ENCODE measurements at regions not wholly inside any gene's neighbourhood (a gene's known extent, or its start where the extent isn't known, plus 50 kb on each side); places are given as distances from the start of the nearest gene placed in this dataset.

DNA sequence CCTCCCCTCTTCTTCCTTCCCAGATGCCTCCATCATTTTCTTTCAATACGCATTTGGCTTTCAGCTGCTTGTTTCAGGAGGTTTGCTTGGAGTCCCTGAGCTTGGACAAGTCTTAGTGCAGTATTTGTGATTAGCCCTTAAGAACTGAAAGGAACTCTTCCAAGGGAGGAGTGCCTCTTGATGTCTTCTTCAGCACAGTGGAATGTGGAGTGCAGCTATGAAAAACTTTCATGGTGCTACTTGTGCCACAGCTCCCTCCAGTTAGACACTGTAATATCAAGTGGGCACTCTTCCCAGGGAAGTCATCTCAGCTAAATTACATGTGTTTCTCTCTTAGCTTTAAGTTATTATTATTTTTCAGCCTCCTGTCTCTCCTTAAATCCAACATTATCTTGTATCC, 173.1 kb downstream of the NECTIN3 start:
- no peak for DNase-seq

GRCh38 chr3:111246967-111247760, 175.5 kb downstream of the NECTIN3 start:
- DNase-seq, result no peak

GRCh38 chr3:111248406-111248805, 176.8 kb downstream of the NECTIN3 start:
- no peak for DNase-seq

DNA sequence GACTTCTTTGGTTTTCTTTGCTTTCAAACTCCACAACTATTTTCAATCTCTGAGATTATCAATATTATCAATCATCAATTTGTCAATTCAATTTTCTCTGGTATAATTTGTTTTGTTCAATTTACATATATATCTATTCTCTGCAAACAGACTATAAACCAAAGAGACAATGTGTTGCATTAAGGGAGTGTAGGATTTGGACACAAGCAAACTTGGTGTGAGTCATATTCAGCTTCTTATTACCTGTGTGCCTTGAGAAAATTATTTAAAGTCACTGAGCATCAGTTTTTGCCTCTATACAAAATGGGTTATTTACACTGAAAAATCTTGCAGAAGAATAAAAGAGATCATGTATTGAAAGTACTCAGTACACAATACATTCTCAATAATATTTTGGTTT, 177.8 kb downstream of the NECTIN3 start:
- no peak for DNase-seq

DNA sequence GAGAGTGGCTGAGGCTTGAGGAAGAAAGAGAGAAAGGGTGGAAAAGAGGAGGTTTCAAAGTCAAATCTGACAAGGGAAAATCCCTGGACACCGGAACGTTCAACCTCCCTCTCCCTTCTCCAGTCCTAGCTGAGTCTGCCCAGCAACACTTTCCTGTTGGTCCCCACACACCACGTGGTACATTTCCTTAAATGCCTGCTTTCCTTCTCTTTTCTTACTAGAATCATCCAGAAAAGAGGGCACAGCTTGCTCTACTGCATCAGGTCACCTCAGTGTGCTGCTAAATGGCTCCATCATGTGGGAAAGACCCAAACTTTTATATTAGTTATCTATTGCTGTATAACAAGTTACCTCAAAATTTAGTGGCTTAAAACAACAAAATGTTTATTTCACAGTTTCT, 181.2 kb downstream of the NECTIN3 start:
- DNase-seq, result no peak

DNA sequence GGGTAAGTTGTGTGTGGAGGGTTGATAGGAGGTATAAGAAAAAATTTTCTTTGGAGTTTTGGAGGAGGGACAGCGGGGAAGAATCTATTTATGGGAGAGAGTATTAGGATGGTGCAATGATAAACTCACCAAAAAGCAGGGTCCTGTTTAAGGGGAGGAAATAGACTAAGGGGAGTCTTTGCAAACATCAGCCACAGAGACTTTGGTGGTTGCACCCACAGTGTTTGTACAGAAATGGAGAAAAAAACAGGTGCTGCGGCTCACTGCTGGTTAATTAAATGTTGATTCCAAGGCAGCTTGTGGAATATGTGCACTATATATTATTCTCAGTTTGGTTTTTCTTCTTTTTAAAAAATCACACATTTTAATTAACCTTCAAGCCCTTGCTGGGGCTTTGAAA, 182.1 kb downstream of the NECTIN3 start:
- DNase-seq, result no peak

DNA sequence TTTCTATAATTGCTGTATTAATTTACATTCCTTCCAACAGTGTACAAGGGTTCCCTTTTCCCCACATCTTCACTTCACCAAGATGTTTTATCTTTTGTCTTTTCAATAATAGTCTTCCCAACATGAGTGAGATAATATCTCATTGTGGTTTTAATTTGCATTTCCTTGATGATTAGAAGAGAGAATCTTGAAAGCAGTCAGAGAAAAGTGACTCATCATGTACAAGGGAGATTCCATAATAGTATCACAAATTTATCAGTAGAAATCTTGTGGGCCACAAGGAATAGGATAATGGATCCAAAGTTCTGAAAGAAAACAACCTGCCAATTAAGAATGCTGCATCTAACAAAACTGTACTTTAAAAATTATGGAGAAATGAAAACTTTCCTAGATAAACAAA, 189.3 kb downstream of the NECTIN3 start:
- DNase-seq, result no peak

DNA sequence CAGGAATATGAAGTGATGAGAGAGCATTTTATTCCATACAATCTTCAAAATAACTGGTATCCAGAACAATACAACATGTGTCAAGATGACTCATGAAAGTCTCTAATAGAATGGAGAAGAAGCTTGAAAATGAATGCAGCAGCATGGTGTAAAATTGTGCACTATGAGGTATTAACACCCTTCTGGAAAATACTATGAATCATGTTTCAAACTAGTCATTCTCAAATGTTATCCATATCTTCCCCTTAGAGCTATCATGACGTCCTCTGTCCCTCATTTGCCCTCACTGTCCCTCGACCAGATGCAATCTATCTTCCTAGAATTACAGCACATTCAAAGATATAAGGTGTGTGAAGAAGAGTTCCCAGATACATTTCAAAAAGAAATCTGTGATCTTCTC, 198.2 kb downstream of the NECTIN3 start:
- no peak for DNase-seq

GRCh38 chr3:111277226-111277625, 205.6 kb downstream of the NECTIN3 start:
- no peak for DNase-seq

DNA sequence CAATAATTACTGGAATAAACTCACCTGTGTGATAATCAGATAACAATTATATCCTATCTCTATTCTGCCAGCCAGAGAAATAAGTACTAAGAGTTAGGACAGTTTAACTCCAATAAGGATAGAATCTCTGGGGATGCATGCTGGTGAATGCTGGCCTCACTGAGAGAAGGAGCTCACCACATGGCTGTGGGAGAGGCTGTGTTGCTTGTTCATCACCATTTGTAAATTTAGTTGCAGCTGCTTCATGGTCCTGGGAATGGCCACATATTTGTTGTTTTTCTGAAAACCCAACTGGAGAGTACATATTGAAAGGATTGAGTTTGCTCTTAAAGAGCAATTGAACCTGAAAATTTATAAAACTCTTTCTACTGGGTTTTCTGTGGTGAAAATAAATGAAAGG, 207.3 kb downstream of the NECTIN3 start:
- no peak for DNase-seq

DNA sequence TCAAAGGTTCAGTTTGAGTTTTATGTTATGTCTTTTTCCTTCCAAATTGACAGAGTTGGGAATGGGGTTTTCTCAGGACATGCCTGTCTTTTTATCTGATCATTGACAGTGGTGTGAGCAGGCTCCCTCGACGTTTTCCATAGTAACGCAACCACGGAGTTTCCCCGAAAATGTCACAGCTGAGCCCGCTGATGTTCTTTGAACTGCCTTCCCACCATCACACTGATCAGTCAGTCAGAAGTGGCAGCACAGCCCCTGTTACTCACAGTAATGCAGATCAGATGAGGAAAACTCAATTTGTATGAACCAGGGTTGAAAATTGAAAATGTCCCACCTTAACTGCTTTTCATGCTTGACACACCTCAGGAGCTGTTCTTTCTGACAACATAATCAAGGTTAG, 210.4 kb downstream of the NECTIN3 start:
- no peak for DNase-seq

DNA sequence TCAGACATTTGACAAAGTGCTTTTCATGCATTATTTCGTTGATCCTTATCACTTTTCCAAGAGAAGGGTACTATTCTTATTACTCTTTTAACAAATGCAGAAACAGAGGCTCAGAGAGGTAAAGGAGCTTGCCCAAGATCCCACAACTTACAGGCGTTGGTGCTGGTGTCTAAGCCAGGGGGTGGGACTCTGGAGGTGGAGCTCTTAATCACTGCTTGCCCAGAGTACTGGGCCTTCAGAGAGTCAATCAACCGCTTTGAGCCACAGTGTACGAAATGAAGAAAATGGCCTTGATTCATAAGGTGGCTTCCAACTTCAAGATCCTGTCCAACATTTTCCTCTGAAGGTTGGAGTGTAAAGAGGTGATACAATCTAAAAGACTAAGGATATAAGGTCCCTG, 211.5 kb downstream of the NECTIN3 start:
- no peak for DNase-seq

DNA sequence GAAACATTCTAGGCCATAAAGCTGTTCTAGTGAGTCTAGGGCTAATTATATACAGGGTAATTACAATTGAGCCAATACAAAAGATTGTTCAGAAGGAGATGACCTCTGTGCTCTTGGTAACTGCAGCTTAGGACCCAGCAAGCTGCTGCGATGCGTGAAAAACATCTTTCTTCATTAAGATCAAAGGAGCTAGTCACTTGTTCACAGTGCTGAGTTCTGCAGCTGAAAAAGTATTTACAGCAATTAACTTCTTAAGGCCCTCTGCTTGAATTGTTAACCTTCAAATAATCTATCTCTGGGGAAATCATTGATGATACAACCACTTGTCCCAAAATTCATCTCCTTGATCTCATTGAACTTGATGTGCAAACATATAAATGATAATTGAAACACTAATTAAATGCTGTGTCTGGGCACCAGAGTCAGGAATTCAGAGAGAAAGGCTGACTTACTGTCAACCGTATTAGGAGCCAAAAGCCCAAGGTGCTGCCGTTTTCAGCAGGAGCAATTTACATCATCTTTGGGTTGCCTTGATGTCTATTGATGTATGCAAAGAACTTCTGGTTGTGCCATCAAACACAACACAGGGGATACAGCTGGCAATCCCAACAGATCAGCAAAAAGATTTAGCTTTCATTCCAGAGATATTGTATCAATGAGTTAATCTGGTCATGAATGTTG, 213.0 kb downstream of the NECTIN3 start:
- no peak for DNase-seq

DNA sequence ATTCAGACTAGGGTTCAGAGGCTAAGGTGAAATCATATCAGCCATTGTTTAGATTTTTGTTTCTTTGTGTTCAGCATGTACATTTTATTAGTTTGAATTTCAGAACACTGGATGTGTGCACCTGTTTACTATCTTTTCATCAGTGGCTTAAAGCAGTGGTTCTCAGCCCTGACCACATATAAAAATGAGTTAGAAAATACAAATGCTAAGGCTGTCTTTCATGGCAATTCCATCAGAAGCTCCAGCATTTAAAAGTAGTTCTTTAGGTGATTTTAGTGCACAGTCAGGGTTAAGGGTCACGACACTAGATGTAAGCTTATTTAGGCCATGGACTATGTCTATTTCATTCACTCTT, 213.5 kb downstream of the NECTIN3 start:
- DNase-seq, result no peak

DNA sequence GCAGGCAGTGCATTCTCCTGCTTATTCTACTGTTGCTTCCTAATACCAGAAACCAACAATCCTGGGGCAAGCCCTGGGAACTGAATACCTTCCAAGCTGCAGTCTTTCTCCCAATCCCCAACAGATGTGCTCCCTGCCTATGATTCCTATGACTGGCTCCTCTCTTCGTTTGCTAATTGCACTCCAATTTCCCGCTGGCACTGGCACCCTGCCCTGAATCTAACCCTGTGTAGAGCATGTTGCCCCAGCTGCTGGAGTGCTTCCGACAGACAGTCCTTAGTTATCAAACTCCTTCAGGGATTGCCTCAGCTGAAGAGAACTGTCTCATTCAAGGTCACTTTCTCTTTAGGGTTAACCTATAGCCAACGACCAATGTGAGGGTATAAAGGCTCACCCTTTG, 214.1 kb downstream of the NECTIN3 start:
- peak; percentile 44 for DNase-seq

DNA sequence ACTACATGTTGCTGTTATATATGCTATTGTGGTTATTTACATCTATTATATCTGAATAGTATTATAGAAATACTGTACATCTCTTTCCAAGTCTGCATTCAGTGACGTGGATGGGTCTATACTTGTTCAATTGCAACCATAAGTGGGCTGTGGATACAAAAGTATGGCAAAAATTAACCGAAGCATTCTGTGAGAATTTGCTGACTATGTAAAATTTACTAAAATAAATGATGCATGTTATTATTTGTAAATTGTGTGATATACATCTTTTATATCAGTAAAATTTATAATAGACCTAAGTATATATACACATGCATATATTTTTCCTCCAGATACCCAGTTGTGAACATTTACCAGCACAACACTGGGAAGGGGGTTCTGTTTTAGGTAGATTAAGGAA, 215.1 kb downstream of the NECTIN3 start:
- DNase-seq, result no peak

DNA sequence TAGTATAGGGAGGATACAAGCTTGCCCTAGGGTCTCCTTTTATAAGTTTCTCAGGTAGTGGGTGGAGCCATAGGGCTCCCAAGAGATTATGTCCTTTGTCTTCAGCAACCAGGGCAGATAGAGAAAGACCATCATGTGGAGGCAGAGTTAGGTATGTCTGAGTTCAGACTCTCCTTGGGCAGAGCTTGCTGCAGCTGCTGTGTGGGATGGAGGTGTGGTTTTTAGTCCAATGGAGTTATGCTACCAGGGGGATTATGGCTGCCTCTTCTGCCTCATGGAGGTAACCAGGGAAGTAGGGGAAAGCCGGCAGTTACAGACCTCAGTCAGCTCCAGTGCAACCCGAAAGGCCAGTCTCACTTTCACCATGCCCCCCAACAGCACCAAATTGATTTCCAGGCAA, 220.5 kb downstream of the NECTIN3 start:
- no peak for DNase-seq

- DNase-seq, result no peak
These were observed 227.6 kb downstream of the NECTIN3 start for GRCh38 chr3:111299192-111299615.

DNA sequence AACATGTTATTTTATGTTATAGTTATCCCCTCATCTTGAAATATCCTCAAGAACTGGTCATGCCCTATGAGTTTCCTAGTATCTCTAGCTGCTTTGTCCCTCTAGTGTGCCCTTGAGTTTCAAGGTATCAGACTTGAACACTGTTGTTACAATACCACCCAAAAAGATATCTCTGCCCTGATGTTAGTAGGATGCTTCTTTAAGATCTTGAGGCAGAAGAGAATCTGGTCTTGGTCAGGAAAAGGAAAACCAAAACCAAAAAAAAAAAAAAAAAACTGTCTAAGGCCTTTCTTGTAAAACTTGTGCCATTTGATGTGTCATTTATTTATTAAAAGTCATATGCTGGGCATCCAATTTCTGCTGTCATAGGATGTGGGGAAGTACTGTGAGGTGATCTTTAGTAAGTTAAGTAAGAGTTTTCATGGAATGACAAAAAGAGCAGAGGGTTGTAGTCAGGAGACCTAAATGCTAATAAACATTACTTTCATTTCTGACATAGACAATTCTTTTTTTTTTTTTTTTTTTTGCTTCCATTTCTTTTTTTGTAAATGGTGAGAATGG, 229.7 kb downstream of the NECTIN3 start:
- no peak for DNase-seq

DNA sequence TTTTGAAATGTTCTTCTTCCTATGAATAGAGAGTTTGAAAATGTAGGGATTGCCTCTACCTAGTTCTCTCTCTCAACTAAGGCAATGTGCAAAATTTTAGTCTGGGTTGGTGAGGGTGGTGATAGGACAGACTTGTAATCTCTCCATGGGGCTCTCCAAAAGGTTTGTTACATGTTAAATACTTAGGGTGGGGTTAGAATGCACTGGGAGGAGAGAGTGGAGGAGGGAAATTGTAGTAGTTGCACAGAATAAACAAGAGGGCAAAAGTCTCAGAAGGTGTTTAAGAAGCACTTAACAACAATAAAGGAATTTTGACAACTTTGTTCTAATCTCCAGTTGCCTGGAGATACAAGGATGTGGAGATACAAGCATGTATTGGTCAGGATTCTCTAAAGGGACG, 230.4 kb downstream of the NECTIN3 start:
- DNase-seq, result no peak

DNA sequence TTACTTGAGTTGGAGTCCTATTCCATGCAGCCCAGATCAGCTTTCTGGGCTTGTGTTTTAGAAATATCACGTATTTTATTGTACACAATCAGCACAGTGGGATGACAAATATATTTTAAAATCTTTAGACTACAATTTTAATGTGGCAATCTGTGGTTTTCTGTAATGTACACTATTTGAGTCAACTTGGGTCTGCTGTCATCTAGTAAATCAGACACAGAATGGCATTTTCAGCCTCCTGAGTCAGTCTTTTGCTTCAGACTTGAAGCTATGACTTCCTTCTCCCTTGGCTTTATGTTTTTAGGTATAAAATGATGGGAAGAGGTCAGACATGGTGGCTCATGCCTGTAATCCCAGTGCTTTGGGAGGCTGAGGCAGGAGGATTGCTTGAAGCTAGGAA, 232.1 kb downstream of the NECTIN3 start:
- no peak for DNase-seq

DNA sequence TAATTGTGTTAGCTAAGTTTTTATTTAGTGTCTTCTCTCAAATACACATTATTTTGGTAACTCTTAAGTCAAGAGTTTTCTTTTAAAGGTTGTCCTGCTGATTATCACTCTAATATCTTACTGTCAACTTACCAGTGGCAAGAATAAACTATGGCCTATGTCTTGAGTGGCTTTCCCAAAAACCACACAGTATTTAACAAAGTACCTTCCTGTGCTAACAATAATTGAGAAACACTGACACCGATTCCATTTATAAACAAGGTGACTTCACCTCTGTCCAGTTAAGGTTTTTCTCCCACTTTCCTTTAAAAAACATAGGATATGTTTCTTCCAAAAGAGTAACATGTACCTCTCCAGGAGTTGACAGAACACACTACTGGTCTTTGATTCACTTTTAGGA, 234.3 kb upstream of the CD96 start:
- no peak for DNase-seq

GRCh38 chr3:111311126-111311525, 230.9 kb upstream of the CD96 start:
- no peak for DNase-seq

- no peak for DNase-seq
These were observed 230.2 kb upstream of the CD96 start for GRCh38 chr3:111311709-111312235.
